H9 (cell line): ENCODE measurements at regions not wholly inside any gene's neighbourhood (a gene's known extent, or its start where the extent isn't known, plus 50 kb on each side); places are given as distances from the start of the nearest gene placed in this dataset.

ENCODE experiments used
- DNase-seq: peaks from one replicate; pipeline ENCODE4 v3.0.0-alpha.2; 2017
- H2AFZ ChIP-seq: one replicate; pipeline ENCODE4 v1.6.1; 2013; ENCODE audit warnings: mild to moderate bottlenecking, low read length, control low read depth, moderate library complexity
- H2AK5ac ChIP-seq: 2 replicates; pipeline ENCODE4 v1.6.1; 2013; ENCODE audit warnings: low read length, control low read depth, mixed read lengths; ENCODE audit not compliant: insufficient read length
- H2BK120ac ChIP-seq: one replicate; pipeline ENCODE4 v1.6.1; 2013; ENCODE audit warnings: low read depth, mild to moderate bottlenecking, low read length, control low read depth, inconsistent platforms; ENCODE audit not compliant: poor library complexity, severe bottlenecking
- H2BK12ac ChIP-seq: 2 replicates; pipeline ENCODE4 v1.6.1; 2013; ENCODE audit warnings: low read length, control low read depth, mixed read lengths, low read depth; ENCODE audit not compliant: insufficient read length
- H2BK15ac ChIP-seq: 2 replicates; pipeline ENCODE4 v1.6.1; 2013; ENCODE audit warnings: low read depth, low read length, control low read depth
- H2BK20ac ChIP-seq: one replicate; pipeline ENCODE4 v1.6.1; 2013; ENCODE audit warnings: low read depth, mild to moderate bottlenecking, low read length, control low read depth, inconsistent platforms; ENCODE audit not compliant: poor library complexity, severe bottlenecking
- H2BK5ac ChIP-seq: 2 replicates; pipeline ENCODE4 v1.6.1; 2013; ENCODE audit warnings: low read length, control low read depth, mixed read lengths; ENCODE audit not compliant: insufficient read length
- H3K14ac ChIP-seq: 2 replicates; pipeline ENCODE4 v1.6.1; 2013; ENCODE audit warnings: low read length, control low read depth; ENCODE audit not compliant: insufficient read depth
- H3K18ac ChIP-seq: 2 replicates; pipeline ENCODE4 v1.6.1; 2013; ENCODE audit warnings: low read depth, mild to moderate bottlenecking, mixed read lengths, low read length, control low read depth; ENCODE audit not compliant: insufficient read length
- H3K23ac ChIP-seq: 2 replicates; pipeline ENCODE4 v1.6.1; 2013; ENCODE audit warnings: low read length, control low read depth, mixed read lengths, low read depth; ENCODE audit not compliant: insufficient read length
- H3K23me2 ChIP-seq: 2 replicates; pipeline ENCODE4 v1.6.1; 2013; ENCODE audit warnings: low read depth, mild to moderate bottlenecking, mixed read lengths, low read length, control low read depth; ENCODE audit not compliant: insufficient read length, poor library complexity, severe bottlenecking
- H3K27ac ChIP-seq: 2 replicates; pipeline ENCODE4 v1.5.1; 2013; ENCODE audit warnings: low read length, control low read depth, mixed read lengths, low read depth; ENCODE audit not compliant: insufficient read length
- H3K27me3 ChIP-seq: 2 replicates; pipeline ENCODE4 v1.6.1; 2013; ENCODE audit warnings: low read length, control low read depth, inconsistent platforms; ENCODE audit not compliant: insufficient read depth
- H3K4ac ChIP-seq: 2 replicates; pipeline ENCODE4 v1.6.1; 2013; ENCODE audit warnings: low read depth, mild to moderate bottlenecking, control low read depth, inconsistent platforms, low read length, moderate library complexity
- H3K4me1 ChIP-seq: 2 replicates; pipeline ENCODE4 v1.6.1; 2013; ENCODE audit warnings: low read length, control low read depth, inconsistent platforms; ENCODE audit not compliant: insufficient read depth
- H3K4me2 ChIP-seq: 2 replicates; pipeline ENCODE4 v1.6.1; 2013; ENCODE audit warnings: low read length, control low read depth, mixed read lengths; ENCODE audit not compliant: insufficient read length, insufficient read depth
- H3K56ac ChIP-seq: 2 replicates; pipeline ENCODE4 v1.6.1; 2013; ENCODE audit warnings: low read depth, mild to moderate bottlenecking, mixed read lengths, low read length, control low read depth; ENCODE audit not compliant: insufficient read length
- H3K79me1 ChIP-seq: 2 replicates; pipeline ENCODE4 v1.6.1; 2013; ENCODE audit warnings: low read depth, mild to moderate bottlenecking, moderate library complexity, low read length, control low read depth, inconsistent platforms; ENCODE audit not compliant: insufficient read depth, poor library complexity, severe bottlenecking
- H3K79me2 ChIP-seq: 2 replicates; pipeline ENCODE4 v1.6.1; 2013; ENCODE audit warnings: low read length, control low read depth, inconsistent platforms; ENCODE audit not compliant: insufficient read depth
- H3K9ac ChIP-seq: 2 replicates; pipeline ENCODE4 v1.6.1; 2013; ENCODE audit warnings: low read length, control low read depth, mixed read lengths; ENCODE audit not compliant: insufficient read length; ENCODE audit errors: extremely low read depth
- H3K9me3 ChIP-seq: one replicate; pipeline ENCODE4 v1.6.1; 2013; ENCODE audit warnings: low read depth, low read length, inconsistent platforms; ENCODE audit not compliant: control insufficient read depth
- H3T11ph ChIP-seq: one replicate; pipeline ENCODE4 v1.6.1; 2013; ENCODE audit warnings: mild to moderate bottlenecking, low read length, control low read depth, inconsistent platforms
- H4K20me1 ChIP-seq: one replicate; pipeline ENCODE4 v1.6.1; 2013; ENCODE audit not compliant: control insufficient read depth, insufficient read length, insufficient read depth
- H4K5ac ChIP-seq: 2 replicates; pipeline ENCODE4 v1.6.1; 2013; ENCODE audit warnings: low read depth, mild to moderate bottlenecking, mixed read lengths, low read length, control low read depth; ENCODE audit not compliant: insufficient read length
- H4K8ac ChIP-seq: replicated peaks from 2 replicates; pipeline ENCODE4 v1.6.1; 2013; ENCODE audit warnings: low read length, control low read depth, mixed read lengths, low read depth; ENCODE audit not compliant: insufficient read length
- H4K91ac ChIP-seq: 2 replicates; pipeline ENCODE4 v1.6.1; 2013; ENCODE audit warnings: low read depth, mild to moderate bottlenecking, moderate library complexity, mixed read lengths, low read length, control low read depth; ENCODE audit not compliant: insufficient read length
- H3K27ac Mint-ChIP-seq, 3 experiments: 2 replicates in 2 of 3; 3 replicates in 1 of 3; pipeline ENCODE4 v1.8.0; 2020 to 2021; ENCODE audit warnings: mixed read lengths in 3 of 3, mild to moderate bottlenecking in 1 of 3, moderate library complexity in 1 of 3
- H3K27me3 Mint-ChIP-seq: 2 replicates; pipeline ENCODE4 v1.8.0; 2021; ENCODE audit warnings: low read depth, mild to moderate bottlenecking, moderate library complexity, mixed read lengths
- H3K36me3 Mint-ChIP-seq, 3 experiments: 2 replicates in 2 of 3; 3 replicates in 1 of 3; pipeline ENCODE4 v1.8.0; 2020 to 2021; ENCODE audit warnings: low read depth in 3 of 3, mixed read lengths in 3 of 3; ENCODE audit not compliant: insufficient read depth in 1 of 3
- H3K4me1 Mint-ChIP-seq, 2 experiments: 2 replicates each; pipeline ENCODE4 v1.8.0; 2020; ENCODE audit warnings: mixed read lengths in 2 of 2
- H3K4me3 Mint-ChIP-seq, 2 experiments: 2 replicates in 1 of 2; 3 replicates in 1 of 2; pipeline ENCODE4 v1.8.0; 2020 to 2021; ENCODE audit warnings: mild to moderate bottlenecking in 2 of 2, mixed read lengths in 2 of 2, moderate library complexity in 1 of 2
- H3K9me3 Mint-ChIP-seq, 2 experiments: 2 replicates in 1 of 2; 3 replicates in 1 of 2; pipeline ENCODE4 v1.8.0; 2020; ENCODE audit warnings: mild to moderate bottlenecking in 2 of 2, mixed read lengths in 2 of 2, moderate library complexity in 1 of 2
- WGBS: extraction: QIAGEN DNeasy Blood & Tissue Kit; methylation state at CpG from one replicate; pipeline ENCODE4 v1.1.7; 2013; ENCODE audit warnings: missing lambda C conversion rate, low lambda C conversion rate, mixed read lengths; ENCODE audit not compliant: insufficient read length; ENCODE audit errors: extremely low coverage; 5-methylcytosine and 5-hydroxymethylcytosine counted together
- TF ChIP-seq, protein P1 (sequence below): fragments of 200-600 bp; sonication (generic); conservative IDR thresholded peaks from 3 replicates; pipeline ENCODE4 v1.8.0; 2021; ENCODE audit warnings: antibody characterized with exemption, mild to moderate bottlenecking

- H3T11ph ChIP-seq = no peak overlapping the region
These were observed 150.8 kb upstream of the ARHGAP28 start for GRCh38 chr18:6578686-6579085.

More at GRCh38 chr18:6578686-6579085, 150.8 kb upstream of the ARHGAP28 start:
- H3K56ac ChIP-seq = no peak overlapping the region
- H3K27ac Mint-ChIP-seq = no peak overlapping the region
- no peak overlapping the region for H3K27ac ChIP-seq
- H4K20me1 ChIP-seq = no peaks in the 10 kb centered on the region
- no peak overlapping the region for H3K23ac ChIP-seq
- TF ChIP-seq, protein P1, sequence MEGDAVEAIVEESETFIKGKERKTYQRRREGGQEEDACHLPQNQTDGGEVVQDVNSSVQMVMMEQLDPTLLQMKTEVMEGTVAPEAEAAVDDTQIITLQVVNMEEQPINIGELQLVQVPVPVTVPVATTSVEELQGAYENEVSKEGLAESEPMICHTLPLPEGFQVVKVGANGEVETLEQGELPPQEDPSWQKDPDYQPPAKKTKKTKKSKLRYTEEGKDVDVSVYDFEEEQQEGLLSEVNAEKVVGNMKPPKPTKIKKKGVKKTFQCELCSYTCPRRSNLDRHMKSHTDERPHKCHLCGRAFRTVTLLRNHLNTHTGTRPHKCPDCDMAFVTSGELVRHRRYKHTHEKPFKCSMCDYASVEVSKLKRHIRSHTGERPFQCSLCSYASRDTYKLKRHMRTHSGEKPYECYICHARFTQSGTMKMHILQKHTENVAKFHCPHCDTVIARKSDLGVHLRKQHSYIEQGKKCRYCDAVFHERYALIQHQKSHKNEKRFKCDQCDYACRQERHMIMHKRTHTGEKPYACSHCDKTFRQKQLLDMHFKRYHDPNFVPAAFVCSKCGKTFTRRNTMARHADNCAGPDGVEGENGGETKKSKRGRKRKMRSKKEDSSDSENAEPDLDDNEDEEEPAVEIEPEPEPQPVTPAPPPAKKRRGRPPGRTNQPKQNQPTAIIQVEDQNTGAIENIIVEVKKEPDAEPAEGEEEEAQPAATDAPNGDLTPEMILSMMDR = no peak
- no peak overlapping the region for H3K4ac ChIP-seq
- no peak overlapping the region for H2BK5ac ChIP-seq
- no peaks in the 10 kb centered on the region for H3K79me2 ChIP-seq
- H3K4me2 ChIP-seq = no peak overlapping the region
- DNase-seq = no peak
- peaks cover 10 to 12% of the 10 kb centered on the region in 2 experiments; a peak in 4 of 5 replicates for H3K9me3 Mint-ChIP-seq
- H3K27me3 Mint-ChIP-seq = no peaks in the 10 kb centered on the region; the same call in 1 of the 2 replicates
- no peaks in the 10 kb centered on the region for H3K9me3 ChIP-seq
- H3K27me3 ChIP-seq = no peaks in the 10 kb centered on the region
- no peak overlapping the region for H2BK12ac ChIP-seq
- H2AK5ac ChIP-seq = no peak overlapping the region
- H3K14ac ChIP-seq = no peak overlapping the region
- peaks cover 4 to 20% (median 4%) of the 10 kb centered on the region in 3 experiments; a peak in 5 of 7 replicates for H3K36me3 Mint-ChIP-seq
- H3K4me1 ChIP-seq = no peaks in the 10 kb centered on the region
- H2BK20ac ChIP-seq = no peak overlapping the region
- no peak overlapping the region for H2BK120ac ChIP-seq
- no peak overlapping the region for H3K18ac ChIP-seq
- H2BK15ac ChIP-seq = no peak overlapping the region
- H3K9ac ChIP-seq = no peak overlapping the region
- WGBS = no CpG with 5 or more reads among the region's 2 CpGs
- H3K23me2 ChIP-seq = no peaks in the 10 kb centered on the region
- H3K4me3 Mint-ChIP-seq = no peak overlapping the region
- H2AFZ ChIP-seq = no peak overlapping the region
- H4K8ac ChIP-seq = no peak overlapping the region
- H4K5ac ChIP-seq = no peak overlapping the region
- no peak overlapping the region for H4K91ac ChIP-seq
- H3K79me1 ChIP-seq = no peaks in the 10 kb centered on the region
- H3K4me1 Mint-ChIP-seq = peaks cover 11 to 19% of the 10 kb centered on the region in 2 experiments
